ENCODE measurements at regions not wholly inside any gene's neighbourhood (a gene's known extent, or its start where the extent isn't known, plus 50 kb on each side); places are given as distances from the start of the nearest gene placed in this dataset.
"Not testable (repeated sequence)": the region's sequence is repeated elsewhere in the genome, so short reads cannot be mapped to it uniquely, and the experiment has no call there.

DNA sequence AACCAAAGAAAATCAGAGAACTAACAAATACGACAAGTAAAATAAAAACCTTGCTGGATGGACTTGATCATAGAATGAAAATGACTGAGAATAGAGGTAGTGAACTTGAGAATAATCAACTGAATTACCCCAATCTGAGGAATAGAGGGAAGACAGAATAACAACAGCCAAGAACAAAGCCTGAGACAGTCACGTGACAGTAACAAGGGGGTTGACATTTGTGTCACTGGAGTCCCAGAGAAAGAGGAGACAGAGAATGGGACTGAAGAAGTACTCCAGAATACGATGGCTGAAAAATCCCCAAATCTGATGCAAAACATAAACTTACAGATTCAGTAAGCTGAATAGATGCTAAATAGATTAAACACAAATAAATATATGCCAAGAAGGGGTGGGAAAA, 248.5 kb upstream of the HDAC4 start:
- no peak for DNase-seq (ENCODE audit: low spot score)

DNA sequence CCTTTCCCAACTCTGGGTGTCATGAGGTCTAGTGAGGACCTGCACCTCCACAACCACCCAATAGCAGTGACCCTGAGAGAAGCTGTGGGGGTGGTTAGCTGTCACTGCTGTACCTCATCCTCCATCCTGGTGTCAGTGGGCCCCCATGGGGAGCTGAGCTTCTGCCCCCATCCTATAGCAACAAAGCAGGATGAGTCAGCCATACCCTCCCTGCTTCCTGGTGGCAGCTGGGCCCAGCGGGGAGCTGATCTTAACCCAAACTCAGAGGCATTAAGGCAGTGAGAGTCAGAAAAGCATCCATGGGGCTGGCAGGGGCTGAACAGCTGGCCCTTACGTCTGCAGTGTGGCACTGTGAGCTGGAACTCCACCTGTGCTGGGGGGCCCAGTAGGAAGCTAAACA, 247.8 kb upstream of the HDAC4 start:
- no peak for DNase-seq (ENCODE audit: low spot score)

DNA sequence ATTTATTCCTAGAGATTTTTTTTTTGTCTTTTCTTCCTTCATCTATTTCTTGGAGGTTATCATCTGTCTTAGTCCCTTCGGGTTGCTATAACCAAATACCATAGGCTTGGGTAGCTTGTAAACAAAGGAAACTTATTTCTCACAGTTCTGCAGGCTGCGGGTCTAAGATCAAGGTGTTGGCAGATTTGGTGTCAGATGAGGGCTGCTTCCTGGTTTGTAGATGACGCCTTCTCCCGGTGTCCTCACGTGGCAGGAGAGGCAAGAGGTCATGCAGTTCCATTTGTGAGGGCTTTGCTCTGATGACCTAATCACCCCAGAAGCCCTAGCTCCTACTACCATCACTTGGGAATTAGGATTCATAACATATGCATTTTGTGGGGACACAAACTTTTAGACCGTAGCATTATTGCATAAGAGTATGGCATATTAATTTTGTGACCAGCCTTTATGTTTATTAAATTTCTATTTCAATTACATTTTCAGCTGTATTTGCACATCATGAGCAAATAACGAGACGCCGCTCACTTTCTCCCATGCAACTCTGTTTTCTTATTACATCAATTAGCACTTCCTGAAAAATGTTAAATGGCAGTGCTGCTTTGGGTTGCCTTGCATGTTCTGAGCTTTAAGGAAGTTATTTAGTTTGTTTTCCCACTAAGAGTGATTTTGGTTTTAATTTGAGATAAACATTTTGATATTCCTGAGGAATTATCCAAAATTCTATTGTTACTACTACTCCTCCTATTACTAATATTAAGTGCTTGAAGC, 246.4 kb upstream of the HDAC4 start:
- no peak for DNase-seq (ENCODE audit: low spot score)

DNA sequence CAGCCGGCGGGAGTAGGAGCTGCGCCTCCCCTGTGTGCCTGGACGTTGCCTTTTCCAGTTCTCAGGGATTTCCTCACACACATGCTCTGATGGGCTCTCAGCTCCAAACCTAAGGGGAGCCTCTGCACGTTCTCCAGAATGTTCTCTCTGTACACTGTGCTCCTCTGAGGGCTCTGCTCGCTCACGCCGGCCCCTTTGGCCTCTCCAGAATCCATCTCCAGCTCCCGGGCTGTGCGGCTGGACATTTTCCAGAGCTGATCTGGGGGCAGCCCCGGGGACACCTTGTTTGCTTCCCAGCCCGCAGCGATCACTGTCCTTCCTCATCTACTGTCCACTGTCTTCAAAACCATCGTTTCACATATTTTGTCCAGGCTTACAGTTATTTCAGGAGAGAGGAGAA, 245.4 kb upstream of the HDAC4 start:
- no peak for DNase-seq (ENCODE audit: low spot score)

GRCh38 chr2:239644594-239644993, 243.8 kb upstream of the HDAC4 start:
- DNase-seq (ENCODE audit: low spot score) = not testable (repeated sequence)

DNA sequence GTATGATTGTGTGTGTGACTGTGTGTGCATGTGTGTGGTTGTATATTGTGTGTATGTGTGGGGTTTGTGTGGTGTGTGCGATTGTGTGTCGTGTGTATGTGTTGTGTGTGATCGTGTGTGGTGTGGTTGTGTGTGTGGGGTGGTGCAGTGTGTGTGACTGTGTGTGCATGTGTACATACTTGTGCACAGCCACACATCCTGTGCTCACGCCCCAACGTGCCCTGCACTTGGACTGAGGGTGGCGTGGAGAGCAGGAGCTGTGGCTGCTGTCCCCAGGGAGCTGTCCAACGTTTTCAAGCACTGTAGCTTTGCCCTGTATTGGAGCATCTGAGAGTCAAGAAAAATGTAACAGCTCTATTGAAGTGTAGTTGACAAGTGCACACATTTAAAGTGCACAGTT, 243.2 kb upstream of the HDAC4 start:
- DNase-seq (ENCODE audit: low spot score) = no peak

GRCh38 chr2:239642406-239643004, 241.7 kb upstream of the HDAC4 start:
- no peak for DNase-seq (ENCODE audit: low spot score)

DNA sequence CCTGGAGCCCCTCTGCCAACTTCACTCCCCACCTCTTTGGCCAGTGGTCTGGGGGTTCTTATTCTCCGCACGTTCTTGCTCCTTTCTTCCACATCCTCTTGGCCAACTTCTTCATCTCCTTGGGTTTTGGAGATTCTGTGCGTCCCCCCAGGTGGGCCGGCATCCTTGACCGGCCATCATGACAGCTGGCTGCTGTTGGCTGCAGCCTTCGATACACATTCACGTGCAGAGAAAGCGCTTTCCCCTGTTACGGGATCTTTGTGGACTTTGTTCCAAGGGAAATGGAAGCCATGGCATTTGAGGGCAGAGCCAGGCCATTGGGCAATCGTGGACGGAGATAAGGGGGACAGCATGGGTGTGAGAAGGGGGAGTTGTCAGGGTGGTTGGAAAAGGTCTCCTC, 241.1 kb upstream of the HDAC4 start:
- not testable (repeated sequence) for DNase-seq (ENCODE audit: low spot score)

DNA sequence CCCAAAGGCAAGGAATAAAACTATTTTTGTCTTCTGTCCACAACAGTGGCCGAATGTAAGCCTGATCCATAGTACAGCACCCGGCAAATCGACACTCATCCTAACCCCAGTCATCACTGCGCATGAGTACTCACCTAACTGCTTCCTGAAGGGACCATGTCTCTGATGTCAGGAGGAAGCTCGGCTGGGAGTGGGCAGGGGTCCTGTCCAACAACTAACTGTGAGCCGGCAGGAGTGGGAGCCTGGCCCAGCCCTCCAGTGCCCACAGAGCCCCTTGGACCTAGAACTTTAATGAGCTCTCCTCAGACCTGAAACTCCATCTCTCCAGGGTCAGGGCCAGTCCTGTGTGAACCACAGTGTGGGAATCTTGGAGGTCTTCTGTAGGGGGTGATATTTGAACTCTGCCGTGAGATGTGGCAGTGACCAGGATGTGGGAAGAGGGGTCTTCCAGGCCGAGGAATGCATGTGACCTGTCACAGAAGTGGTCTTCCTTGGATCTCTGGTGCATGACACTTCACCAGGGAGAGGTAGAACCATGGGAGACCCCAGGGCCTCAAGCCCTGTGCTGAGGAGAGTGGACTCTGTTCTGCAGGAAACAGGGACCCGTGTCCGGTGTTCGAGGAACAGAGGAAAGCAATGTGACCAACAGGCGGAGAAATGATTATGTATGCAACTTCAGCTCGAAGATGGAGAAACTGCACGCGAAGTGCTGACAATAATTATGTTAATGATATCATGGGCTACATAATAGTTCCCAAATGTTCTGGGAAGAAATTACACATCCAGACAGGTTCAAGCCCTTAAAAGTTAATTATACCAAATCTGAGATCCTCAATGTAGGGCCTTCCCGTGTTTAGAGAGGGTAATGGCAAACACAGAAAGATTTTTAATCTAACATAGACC, 240.1 kb upstream of the HDAC4 start:
- no peak for DNase-seq (ENCODE audit: low spot score)

DNA sequence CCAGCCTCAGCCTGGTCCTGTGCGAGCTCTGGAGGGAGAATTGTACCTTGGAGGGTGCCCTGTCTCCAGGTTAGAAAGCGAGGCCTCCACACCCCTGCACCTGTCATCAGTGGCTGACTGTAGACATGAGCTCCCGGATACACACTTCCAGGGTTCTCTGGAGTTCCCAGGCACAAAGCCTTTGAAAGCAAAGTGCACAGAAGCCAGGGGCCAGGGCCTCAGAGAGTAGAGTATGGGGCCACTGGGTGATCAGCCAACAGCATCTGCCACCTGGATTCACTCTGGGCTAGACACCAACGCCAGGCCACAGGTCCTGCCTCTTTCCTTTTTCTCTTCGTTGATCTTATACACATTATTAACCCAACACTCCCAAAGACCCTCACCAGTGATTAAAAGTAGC, 239.4 kb upstream of the HDAC4 start:
- no peak for DNase-seq (ENCODE audit: low spot score)

- no peak for DNase-seq (ENCODE audit: low spot score)
Measured at GRCh38 chr2:239639421-239640185, 238.8 kb upstream of the HDAC4 start.

DNA sequence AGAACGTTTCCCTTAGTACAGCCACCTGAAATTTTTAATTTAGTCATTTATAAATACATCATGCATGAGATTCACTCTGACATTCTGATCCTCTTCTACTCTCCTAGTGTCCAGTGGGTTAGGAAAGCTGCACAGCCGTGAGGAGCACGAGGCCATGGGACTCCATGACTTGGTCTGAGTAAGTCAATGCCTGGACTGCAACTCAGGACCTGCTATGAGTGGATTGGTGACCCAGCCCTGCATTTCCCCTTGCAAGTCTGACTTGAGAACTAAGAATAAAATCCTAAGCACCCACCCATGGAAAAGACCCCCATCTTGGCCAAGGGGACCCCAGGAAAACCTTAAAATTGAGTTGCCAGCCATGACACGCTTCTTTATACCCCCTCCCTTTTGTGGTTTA, 237.6 kb upstream of the HDAC4 start:
- no peak for DNase-seq (ENCODE audit: low spot score)

DNA sequence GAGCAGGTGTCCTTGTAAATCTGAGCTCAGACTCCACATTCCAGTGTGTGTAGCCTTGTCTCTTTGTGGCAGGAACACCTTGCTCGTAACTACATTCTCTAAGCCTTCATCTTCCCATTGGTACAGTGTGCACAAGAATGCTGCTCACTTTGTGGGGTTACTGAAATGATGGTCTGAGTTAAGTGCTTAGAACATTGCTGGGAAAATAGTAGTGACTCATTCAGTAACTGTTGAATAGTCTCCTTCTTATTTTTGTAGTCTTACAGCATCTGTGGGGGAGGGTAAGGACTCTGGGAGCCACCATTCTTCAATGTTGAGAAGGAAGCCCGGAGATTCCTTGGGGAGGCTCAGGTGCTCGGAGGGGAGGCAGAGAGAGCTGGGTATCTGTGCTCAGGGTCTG, 236.0 kb upstream of the HDAC4 start:
- no peak for DNase-seq (ENCODE audit: low spot score)

GRCh38 chr2:239634769-239635168, 233.9 kb upstream of the HDAC4 start:
- DNase-seq (ENCODE audit: low spot score) = no peak

GRCh38 chr2:239630618-239631286, 229.9 kb upstream of the HDAC4 start:
- no peak for DNase-seq (ENCODE audit: low spot score)

GRCh38 chr2:239629926-239630617, 229.3 kb upstream of the HDAC4 start:
- DNase-seq (ENCODE audit: low spot score) = no peak

DNA sequence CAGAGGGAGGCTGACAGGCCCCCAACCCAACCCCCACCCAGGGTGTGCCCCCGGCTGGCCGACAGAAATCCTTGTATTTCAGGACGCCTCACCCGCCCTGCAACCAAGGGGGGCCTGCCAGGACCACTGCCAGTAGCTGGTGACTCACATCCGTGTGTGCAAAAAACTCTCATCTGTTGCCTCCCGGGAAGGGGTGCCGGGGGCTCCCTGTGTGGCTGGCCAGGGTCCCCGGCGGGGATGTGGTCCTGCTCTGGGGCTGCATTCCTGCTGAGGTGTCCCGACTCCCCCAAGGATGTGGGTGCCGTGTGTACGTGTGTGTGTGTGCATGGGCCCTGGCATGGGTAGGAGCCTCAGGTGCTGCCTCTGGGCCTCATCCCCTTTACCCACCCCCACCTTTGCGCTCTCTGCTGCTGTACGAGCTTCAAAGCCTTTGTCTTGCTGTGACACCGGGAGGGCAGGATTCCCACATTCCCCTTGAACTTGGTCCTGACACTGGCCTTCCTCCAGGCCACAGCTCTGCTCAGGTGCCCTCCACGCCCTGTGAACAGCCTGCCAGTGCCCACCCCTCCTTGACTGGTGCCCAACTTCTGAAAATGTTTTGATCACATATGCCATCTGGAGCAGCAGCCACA, 226.3 kb upstream of the HDAC4 start:
- DNase-seq (ENCODE audit: low spot score) = no peak

DNA sequence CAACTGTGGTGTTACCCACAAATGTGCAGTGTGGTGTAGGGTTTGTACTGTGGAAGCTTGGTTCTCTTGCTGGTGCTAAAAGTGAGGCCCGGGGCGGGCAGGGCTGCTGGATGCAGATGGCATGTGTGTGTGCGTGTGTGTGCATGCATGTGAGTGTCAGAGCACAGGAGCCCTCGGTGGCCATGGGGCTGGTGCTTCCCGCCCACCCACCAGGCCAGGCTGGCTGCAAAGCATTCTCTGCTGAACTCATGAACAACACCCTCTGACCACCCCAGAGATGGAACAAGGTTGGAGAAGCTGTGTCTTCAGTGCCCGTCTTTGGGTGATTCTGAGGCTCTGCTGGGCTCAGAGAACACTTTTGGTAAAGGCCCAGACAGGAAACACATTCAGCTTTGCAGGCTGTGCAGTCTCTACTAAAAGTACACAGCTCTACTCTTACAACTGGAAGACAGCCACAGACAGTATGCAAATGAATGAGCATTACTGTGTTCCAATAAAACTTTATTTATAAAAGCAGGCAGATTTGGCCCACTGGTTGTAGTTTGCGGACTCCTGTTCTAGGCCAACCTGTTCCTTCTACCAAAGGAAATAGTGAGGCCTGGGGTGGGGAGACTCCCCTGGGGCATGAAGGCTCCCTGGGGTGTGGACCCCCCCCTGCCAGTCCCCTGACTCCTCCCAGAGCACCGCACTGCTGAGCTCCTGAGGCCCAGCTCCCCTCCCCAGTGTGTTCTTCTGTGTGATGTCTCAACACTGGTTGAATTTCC, 225.3 kb upstream of the HDAC4 start:
- DNase-seq (ENCODE audit: low spot score) = no peak

- DNase-seq (ENCODE audit: low spot score) = no peak
Measured at GRCh38 chr2:239625156-239625845, 224.5 kb upstream of the HDAC4 start.
